SIG-M5 (cell line): ENCODE measurements at regions not wholly inside any gene's neighbourhood (a gene's known extent, or its start where the extent isn't known, plus 50 kb on each side); places are given as distances from the start of the nearest gene placed in this dataset.

Experiments
- DNase-seq: peaks from one replicate; lab custom pipeline; 2025; lab: John Stamatoyannopoulos, UW

GRCh38 chr3:72231439-72232196 lies 446.7 kb upstream of the PROK2 start:
- DNase-seq = no peak

- DNase-seq = no peak
Observed at GRCh38 chr3:72230774-72231379, 445.9 kb upstream of the PROK2 start.

GRCh38 chr3:72229952-72230351 lies 445.0 kb upstream of the PROK2 start:
- no peak for DNase-seq

GRCh38 chr3:72227486-72228070 lies 442.6 kb upstream of the PROK2 start:
- DNase-seq = no peak

- no peak for DNase-seq
Observed at GRCh38 chr3:72224804-72225509, 440.0 kb upstream of the PROK2 start.

GRCh38 chr3:72223628-72224027 lies 438.7 kb upstream of the PROK2 start:
- DNase-seq = no peak

- DNase-seq = no peak
Observed at GRCh38 chr3:72223116-72223515, 438.2 kb upstream of the PROK2 start.

- no peak for DNase-seq
Observed at GRCh38 chr3:72222410-72222809, 437.5 kb upstream of the PROK2 start.

- DNase-seq = no peak
Observed at GRCh38 chr3:72220946-72221345, 436.0 kb upstream of the PROK2 start.

- DNase-seq = no peak
Observed at GRCh38 chr3:72219752-72220151, 434.8 kb upstream of the PROK2 start.

- no peak for DNase-seq
Observed at GRCh38 chr3:72217570-72217969, 432.6 kb upstream of the PROK2 start.

- no peak for DNase-seq
Observed at GRCh38 chr3:72214066-72214951, 429.4 kb upstream of the PROK2 start.

- no peak for DNase-seq
Observed at GRCh38 chr3:72213296-72214065, 428.5 kb upstream of the PROK2 start.

- DNase-seq = no peak
Observed at GRCh38 chr3:72212396-72212795, 427.4 kb upstream of the PROK2 start.

GRCh38 chr3:72210261-72210660 lies 425.3 kb upstream of the PROK2 start:
- DNase-seq = no peak

GRCh38 chr3:72205297-72205826 lies 420.4 kb upstream of the PROK2 start:
- DNase-seq = no peak

GRCh38 chr3:72204452-72204851 lies 419.5 kb upstream of the PROK2 start:
- DNase-seq = no peak

- DNase-seq = no peak
Observed at GRCh38 chr3:72203613-72204349, 418.8 kb upstream of the PROK2 start.

- no peak for DNase-seq
Observed at GRCh38 chr3:72203105-72203504, 418.2 kb upstream of the PROK2 start.

- no peak for DNase-seq
Observed at GRCh38 chr3:72200332-72200731, 415.4 kb upstream of the PROK2 start.
